Neural cell (in vitro differentiated cells): ENCODE measurements at regions not wholly inside any gene's neighbourhood (a gene's known extent, or its start where the extent isn't known, plus 50 kb on each side); places are given as distances from the start of the nearest gene placed in this dataset.

Experiments used
- H2AFZ ChIP-seq: fragments of 200-600, 300-800 bp; sonication (generic), shearing (Covaris generic); 2 replicates; pipeline ENCODE4 v1.6.0; 2014; ENCODE audit warnings: low read depth, mild to moderate bottlenecking, antibody characterized with exemption, low read length, moderate library complexity
- H3F3A ChIP-seq: fragments of 200-600 bp; shearing (Covaris generic); 2 replicates; pipeline ENCODE4 v1.6.1; 2016; ENCODE audit warnings: mild to moderate bottlenecking, moderate library complexity, mixed read lengths, antibody characterized with exemption, low read length; ENCODE audit not compliant: insufficient read depth, poor library complexity, severe bottlenecking
- H3K27ac ChIP-seq: fragments of 200-600, 300-800 bp; sonication (generic), shearing (Covaris generic); 2 replicates; pipeline ENCODE4 v1.5.1; 2014; ENCODE audit warnings: mild to moderate bottlenecking, low read length, moderate library complexity
- H3K27me3 ChIP-seq: fragments of 300-800, 200-600 bp; sonication (generic), shearing (Covaris generic); 2 replicates; pipeline ENCODE4 v1.6.0; 2014; ENCODE audit warnings: mild to moderate bottlenecking, low read depth, low read length, moderate library complexity; ENCODE audit not compliant: insufficient read depth
- H3K36me3 ChIP-seq: fragments of 300-800, 200-600 bp; sonication (generic), shearing (Covaris generic); 2 replicates; pipeline ENCODE4 v1.5.1; 2014; ENCODE audit warnings: mild to moderate bottlenecking, antibody characterized with exemption, low read length, moderate library complexity; ENCODE audit not compliant: insufficient read depth
- H3K4me2 ChIP-seq: fragments of 300-800, 200-600 bp; sonication (generic), shearing (Covaris generic); 2 replicates; pipeline ENCODE4 v1.6.0; 2014; ENCODE audit warnings: mild to moderate bottlenecking, low read length
- H3K4me3 ChIP-seq: fragments of 300-800, 200-600 bp; sonication (generic), shearing (Covaris generic); 2 replicates; pipeline ENCODE4 v1.5.1; 2014; ENCODE audit warnings: mild to moderate bottlenecking, low read length, moderate library complexity
- H3K79me2 ChIP-seq: fragments of 200-600 bp; shearing (Covaris generic); replicated peaks from 2 replicates; pipeline ENCODE4 v1.6.0; 2014; ENCODE audit warnings: mild to moderate bottlenecking, low read length, moderate library complexity; ENCODE audit not compliant: insufficient read depth
- H3K9ac ChIP-seq: fragments of 300-800, 200-600 bp; sonication (generic), shearing (Covaris generic); 2 replicates; pipeline ENCODE4 v1.6.1; 2016; ENCODE audit warnings: mild to moderate bottlenecking, low read length, mixed read lengths
- H3K9me2 ChIP-seq: fragments of 200-600 bp; shearing (Covaris generic); 2 replicates; pipeline ENCODE4 v1.6.1; 2016; ENCODE audit warnings: mild to moderate bottlenecking, low read length, mixed read lengths; ENCODE audit not compliant: insufficient read depth
- H3K9me3 ChIP-seq: fragments of 200-600, 300-800 bp; sonication (generic), shearing (Covaris generic); 2 replicates; pipeline ENCODE4 v1.6.1; 2016; ENCODE audit warnings: mild to moderate bottlenecking, mixed run types, low read length, moderate library complexity, mixed read lengths
- H4K20me1 ChIP-seq: fragments of 200-600 bp; shearing (Covaris generic); 2 replicates; pipeline ENCODE4 v1.6.1; 2016; ENCODE audit warnings: mild to moderate bottlenecking, mixed run types; ENCODE audit not compliant: insufficient read depth
- CTCF ChIP-seq: fragments of 450-650 bp; IDR thresholded peaks from 2 replicates; pipeline ENCODE4 v1.5.1; 2014; ENCODE audit warnings: antibody characterized with exemption, mild to moderate bottlenecking, moderate library complexity; ENCODE audit not compliant: poor library complexity, severe bottlenecking
- EP300 ChIP-seq: fragments of 450-650 bp; conservative IDR thresholded peaks from 2 replicates; pipeline ENCODE4 v1.6.1; 2014; ENCODE audit warnings: antibody characterized with exemption, mild to moderate bottlenecking, moderate library complexity; ENCODE audit not compliant: poor library complexity, severe bottlenecking
- EZH2 ChIP-seq: fragments of 200-600, 300-800 bp; shearing (Covaris generic), sonication (generic); IDR thresholded peaks from 2 replicates; pipeline ENCODE4 v1.6.1; 2014; ENCODE audit warnings: antibody characterized with exemption, low read length, borderline replicate concordance, mild to moderate bottlenecking; ENCODE audit not compliant: insufficient read depth, poor library complexity, severe bottlenecking
- MXI1 ChIP-seq: fragments of 450-650 bp; conservative IDR thresholded peaks from 2 replicates; pipeline ENCODE4 v1.6.1; 2014; ENCODE audit warnings: antibody characterized with exemption, mild to moderate bottlenecking; ENCODE audit not compliant: poor library complexity, severe bottlenecking
- POLR2AphosphoS5 ChIP-seq: IDR thresholded peaks from 2 replicates; pipeline ENCODE4 v1.6.1; 2012
- RAD21 ChIP-seq: fragments of 450-650 bp; conservative IDR thresholded peaks from 2 replicates; pipeline ENCODE4 v1.6.1; 2014; ENCODE audit warnings: antibody characterized with exemption, mild to moderate bottlenecking, moderate library complexity
- REST ChIP-seq: IDR thresholded peaks from 2 replicates; pipeline ENCODE4 v1.6.1; 2012; ENCODE audit warnings: borderline replicate concordance
- SMC3 ChIP-seq: fragments of 450-650 bp; conservative IDR thresholded peaks from 2 replicates; pipeline ENCODE4 v1.6.1; 2014; ENCODE audit warnings: antibody characterized with exemption, mild to moderate bottlenecking, moderate library complexity; ENCODE audit not compliant: poor library complexity
- TAF1 ChIP-seq: IDR thresholded peaks from 2 replicates; pipeline ENCODE4 v1.6.1; 2012; ENCODE audit warnings: low read depth

GRCh38 chr17:53100126-53100525 is 722.6 kb upstream of the KIF2B start:
- Histone ChIP-seq H3F3A (no peaks in the 10 kb centered on the region), H3K9me3 (no peaks in the 10 kb centered on the region), H2AFZ (no peak overlapping the region), H3K4me3 (no peak overlapping the region), H3K9me2 (no peaks in the 10 kb centered on the region), H3K27me3 (no peaks in the 10 kb centered on the region), H3K79me2 (no peaks in the 10 kb centered on the region), H3K4me2 (no peak overlapping the region), H3K27ac (no peak overlapping the region), H3K9ac (no peak overlapping the region), H4K20me1 (no peaks in the 10 kb centered on the region), H3K36me3 (no peaks in the 10 kb centered on the region)
- no peak for TF ChIP-seq CTCF
- no peak for TF ChIP-seq EP300
- TF ChIP-seq POLR2AphosphoS5 = no peak
- no peak for TF ChIP-seq EZH2
- no peak for TF ChIP-seq RAD21
- no peak for TF ChIP-seq SMC3
- no peak for TF ChIP-seq MXI1
- TF ChIP-seq TAF1 = no peak
- TF ChIP-seq REST = no peak

GRCh38 chr17:53093391-53093790 is 729.3 kb upstream of the KIF2B start:
- no peaks in the 10 kb centered on the region for H3K27me3 ChIP-seq
- no peak overlapping the region for H3K4me3 ChIP-seq
- no peaks in the 10 kb centered on the region for H3K9me2 ChIP-seq
- H3K9me3 ChIP-seq = no peaks in the 10 kb centered on the region
- H3K79me2 ChIP-seq = no peaks in the 10 kb centered on the region
- H2AFZ ChIP-seq = no peak overlapping the region
- no peaks in the 10 kb centered on the region for H4K20me1 ChIP-seq
- H3K36me3 ChIP-seq = no peaks in the 10 kb centered on the region
- no peaks in the 10 kb centered on the region for H3F3A ChIP-seq
- no peak overlapping the region for H3K27ac ChIP-seq
- no peak overlapping the region for H3K4me2 ChIP-seq
- no peak for TF ChIP-seq RAD21
- TF ChIP-seq EZH2 = no peak
- no peak for TF ChIP-seq CTCF
- no peak for TF ChIP-seq MXI1
- TF ChIP-seq EP300 = no peak
- no peak for TF ChIP-seq SMC3
- TF ChIP-seq TAF1 = no peak
- TF ChIP-seq REST = no peak
- TF ChIP-seq POLR2AphosphoS5 = no peak
- no peak overlapping the region for H3K9ac ChIP-seq
